C4-2B (cell line): ENCODE measurements at regions not wholly inside any gene's neighbourhood (a gene's known extent, or its start where the extent isn't known, plus 50 kb on each side); places are given as distances from the start of the nearest gene placed in this dataset.
"Not testable (repeated sequence)": the region's sequence is repeated elsewhere in the genome, so short reads cannot be mapped to it uniquely, and the experiment has no call there.

Experiments
- H3K27ac ChIP-seq: fragments of 450-650 bp; 2 replicates; pipeline ENCODE4 v1.5.1; 2017
- CTCF ChIP-seq: fragments of 450-650 bp; conservative IDR thresholded peaks from 2 replicates; pipeline ENCODE4 v1.5.1; 2017; ENCODE audit warnings: mild to moderate bottlenecking
- ZFX ChIP-seq: fragments of 450-650 bp; IDR thresholded peaks from 2 replicates; pipeline ENCODE4 v1.6.1; 2017

DNA sequence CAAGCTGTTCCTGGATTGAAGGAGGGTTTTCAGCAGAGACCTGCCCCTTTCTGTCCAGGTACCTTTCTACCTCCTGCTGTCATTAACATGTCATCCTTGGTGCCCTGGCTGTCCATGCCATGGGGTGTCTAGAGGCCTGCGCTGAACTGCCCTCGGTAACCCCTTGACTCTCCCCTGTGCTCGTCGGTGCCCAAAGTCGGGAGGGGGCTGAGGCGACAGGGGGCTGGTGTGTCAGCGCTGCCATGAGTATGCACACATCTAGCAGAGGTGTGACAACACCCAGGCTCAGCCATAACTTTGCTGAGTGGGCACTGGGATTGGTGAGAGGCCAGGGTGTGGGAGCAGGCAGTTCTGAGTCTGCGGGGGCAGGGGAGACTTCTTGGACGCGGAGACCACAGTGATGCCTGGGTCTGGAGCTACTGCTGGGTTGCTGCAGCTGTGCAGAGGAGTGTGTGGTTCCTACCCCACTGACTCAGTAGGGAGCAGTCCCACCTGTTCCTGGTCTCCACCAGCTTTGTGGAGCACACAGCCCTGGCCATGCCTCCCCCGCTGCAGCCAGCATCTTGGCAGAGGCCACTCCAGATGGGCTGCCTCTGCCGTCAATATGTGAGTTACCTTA, 376.2 kb upstream of the SEMA3C start:
- no peak overlapping the region for H3K27ac ChIP-seq
- TF ChIP-seq ZFX (no peak), CTCF (no peak)

DNA sequence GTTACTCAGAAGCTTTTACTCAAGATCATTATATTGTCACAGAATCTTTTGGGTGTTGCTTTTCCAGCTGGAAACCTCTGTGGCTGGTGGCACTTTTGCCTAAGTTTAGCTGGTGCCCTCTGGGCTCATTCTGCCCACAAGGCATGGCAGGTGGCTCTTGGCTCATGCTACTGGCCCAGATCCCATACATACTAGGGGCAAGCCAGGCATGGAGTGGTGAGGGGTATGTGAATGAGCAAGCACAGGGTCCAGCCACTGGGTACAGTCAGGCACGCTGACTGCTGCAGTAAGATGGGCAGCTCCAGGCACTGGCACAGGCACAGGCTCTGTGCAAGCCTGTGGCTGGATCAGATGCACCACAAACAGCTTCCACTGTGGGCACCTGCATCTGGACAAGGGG, 375.0 kb upstream of the SEMA3C start:
- no peak for TF ChIP-seq ZFX
- no peak for TF ChIP-seq CTCF
- H3K27ac ChIP-seq, result no peak overlapping the region

DNA sequence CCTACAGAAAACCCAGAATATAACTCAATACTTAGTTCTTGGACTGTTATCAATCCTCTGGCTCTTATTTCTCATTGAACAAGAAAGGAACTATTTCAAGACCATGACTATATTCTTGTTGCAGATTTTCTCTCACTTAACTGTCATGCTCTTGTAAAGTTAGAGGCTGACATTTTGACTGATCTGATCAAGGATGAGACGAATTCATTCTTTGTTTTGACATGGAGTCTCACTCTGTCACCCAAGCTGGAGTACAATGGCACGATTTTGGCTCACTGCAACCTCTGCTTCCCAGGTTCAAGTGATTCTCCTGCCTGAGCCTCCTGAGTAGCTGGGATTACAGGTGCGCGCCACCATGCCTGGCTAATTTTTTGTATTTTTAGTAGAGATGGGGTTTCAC, 367.9 kb upstream of the SEMA3C start:
- not testable (repeated sequence) for H3K27ac ChIP-seq

DNA sequence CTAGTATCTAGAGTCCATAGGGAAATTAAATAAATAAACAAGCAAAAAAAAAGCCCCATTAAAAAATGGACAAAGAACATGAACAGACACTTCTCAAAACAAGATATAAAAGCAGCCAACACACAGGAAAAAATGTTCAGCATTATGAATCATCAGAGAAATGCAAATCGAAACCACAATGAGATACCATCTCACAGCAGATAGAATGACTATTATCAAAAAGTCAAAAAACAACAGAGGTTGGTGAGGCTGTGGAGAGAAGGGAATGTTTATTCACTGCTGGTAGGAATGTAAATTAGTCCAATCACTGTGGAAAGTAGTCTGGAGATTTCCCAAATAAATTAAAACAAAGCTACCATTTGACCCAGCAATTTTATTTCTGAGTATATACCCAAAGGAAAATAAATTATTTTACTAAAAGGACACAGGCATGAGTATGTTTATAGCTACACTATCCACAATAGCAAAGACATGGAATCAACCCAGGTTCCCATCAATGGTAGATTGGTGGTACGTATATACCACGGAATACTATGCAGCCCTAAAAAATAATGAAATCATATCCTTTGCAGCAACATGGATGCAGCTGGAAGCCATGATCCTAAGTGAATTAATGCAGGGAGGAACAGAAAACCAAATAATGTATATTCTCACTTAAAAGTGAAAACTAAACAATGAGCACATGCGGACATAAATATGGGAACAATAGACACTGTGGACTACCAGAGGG, 366.5 kb upstream of the SEMA3C start:
- TF ChIP-seq ZFX (no peak), CTCF (no peak)

GRCh38 chr7:81284576-81284975, 365.7 kb upstream of the SEMA3C start:
- no peak overlapping the region for H3K27ac ChIP-seq
- no peak for TF ChIP-seq CTCF
- no peak for TF ChIP-seq ZFX

More for the DNA sequence above, 366.5 kb upstream of the SEMA3C start:
- H3K27ac ChIP-seq, result no peak overlapping the region

- TF ChIP-seq CTCF (no peak), ZFX (no peak)
- H3K27ac ChIP-seq, result no peak overlapping the region
Measured at GRCh38 chr7:81280531-81280930, 361.7 kb upstream of the SEMA3C start.

- H3K27ac ChIP-seq, result no peak overlapping the region
- no peak for TF ChIP-seq CTCF
- TF ChIP-seq ZFX, result no peak
Measured at GRCh38 chr7:81277691-81278090, 358.8 kb upstream of the SEMA3C start.
